NCI-H2227 (cell line): ENCODE measurements at regions not wholly inside any gene's neighbourhood (a gene's known extent, or its start where the extent isn't known, plus 50 kb on each side); places are given as distances from the start of the nearest gene placed in this dataset.

Experiments
- DNase-seq: peaks from one replicate; lab custom pipeline; 2025; ENCODE audit not compliant: unreplicated experiment; lab: John Stamatoyannopoulos, UW

DNA sequence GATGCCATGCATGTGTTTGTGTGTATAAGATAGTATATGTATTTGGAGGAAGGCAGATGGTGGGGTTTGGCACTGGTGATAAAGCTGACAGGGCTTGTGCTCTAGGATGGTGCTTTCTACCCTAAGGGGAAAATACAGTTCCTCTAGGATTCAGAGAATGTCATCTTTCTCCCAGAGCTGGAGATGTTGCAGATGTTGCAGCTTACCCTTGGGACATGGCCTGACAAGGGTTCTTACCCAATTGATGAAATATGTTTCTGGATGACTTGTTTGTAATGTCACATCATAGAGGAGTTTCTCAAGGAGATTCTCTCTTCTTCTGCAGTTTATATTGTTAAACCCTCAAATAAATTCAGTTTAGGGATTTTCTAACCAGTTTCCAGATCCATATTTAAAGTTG, 52.5 kb upstream of the PITX2 start:
- no peak for DNase-seq

DNA sequence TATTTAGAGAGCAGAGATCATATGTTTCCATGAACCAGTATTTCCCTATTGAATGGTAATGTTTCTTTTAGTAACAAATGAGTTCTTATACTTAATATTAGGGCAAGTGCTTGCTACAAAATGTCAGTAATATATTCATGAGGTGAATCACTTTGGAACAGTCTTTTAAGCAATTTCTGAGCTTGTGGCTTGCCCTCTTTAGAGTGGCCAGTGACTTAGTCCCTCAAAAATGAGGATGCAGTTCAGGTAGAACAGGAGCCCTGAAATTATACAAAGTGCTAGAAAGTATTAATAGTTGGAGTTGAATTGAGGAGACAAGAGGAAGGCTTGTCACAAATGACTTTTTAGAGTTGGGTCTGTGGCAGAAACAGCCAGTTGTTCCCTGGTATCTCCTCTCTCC, 53.4 kb upstream of the PITX2 start:
- no peak for DNase-seq

DNA sequence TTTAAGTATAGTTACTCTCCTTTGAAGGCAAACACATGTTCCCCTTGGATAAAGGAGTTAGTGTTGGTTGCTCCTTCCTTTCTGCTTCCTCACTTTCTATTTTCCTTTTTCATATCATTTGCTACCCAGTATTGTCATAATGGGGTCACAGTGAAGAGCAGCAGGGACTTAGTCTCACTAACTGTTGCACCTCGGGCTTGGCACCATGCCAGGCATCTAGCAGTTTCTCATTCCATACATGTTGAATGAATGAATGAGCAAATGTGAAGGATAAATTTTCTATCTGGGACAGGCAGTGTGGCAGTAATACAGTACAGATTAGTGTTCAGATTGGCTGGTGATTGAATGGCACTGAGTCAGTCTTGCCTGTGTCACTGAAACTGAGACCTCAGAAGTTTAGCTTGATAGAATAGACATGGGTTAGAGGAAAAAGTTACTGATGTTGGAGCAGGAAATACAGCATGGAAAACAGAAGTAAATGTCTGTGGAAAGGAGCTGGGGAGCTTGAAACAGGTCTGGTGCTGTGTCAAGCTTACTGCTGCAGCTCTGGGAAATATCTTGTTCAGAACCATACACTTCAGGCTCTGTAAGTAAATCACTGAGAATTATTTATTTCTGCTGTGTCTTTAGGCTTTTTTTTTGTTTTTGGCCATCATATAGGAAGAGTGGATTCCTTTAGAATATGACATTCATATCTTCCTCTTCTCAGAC, 55.8 kb upstream of the PITX2 start:
- no peak for DNase-seq

DNA sequence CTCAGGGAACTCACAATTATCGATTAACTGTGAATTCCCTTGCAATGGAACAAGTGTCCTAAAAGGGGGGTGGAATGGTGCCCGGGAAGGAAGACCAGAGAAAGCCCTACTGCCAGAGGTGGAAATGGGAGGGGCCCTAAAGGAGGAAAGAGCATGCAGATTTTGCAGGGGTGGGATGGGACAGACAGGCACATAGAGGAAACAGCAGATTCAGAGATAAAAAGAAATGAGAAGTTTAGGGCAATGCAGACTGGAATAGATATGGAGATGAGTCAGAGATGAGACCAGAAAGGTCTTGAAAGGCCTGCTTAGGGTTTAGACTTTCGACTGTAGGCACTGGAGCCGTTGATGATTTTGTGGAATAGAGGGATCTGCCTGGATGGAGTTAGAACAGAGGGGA, 57.4 kb upstream of the PITX2 start:
- no peak for DNase-seq

DNA sequence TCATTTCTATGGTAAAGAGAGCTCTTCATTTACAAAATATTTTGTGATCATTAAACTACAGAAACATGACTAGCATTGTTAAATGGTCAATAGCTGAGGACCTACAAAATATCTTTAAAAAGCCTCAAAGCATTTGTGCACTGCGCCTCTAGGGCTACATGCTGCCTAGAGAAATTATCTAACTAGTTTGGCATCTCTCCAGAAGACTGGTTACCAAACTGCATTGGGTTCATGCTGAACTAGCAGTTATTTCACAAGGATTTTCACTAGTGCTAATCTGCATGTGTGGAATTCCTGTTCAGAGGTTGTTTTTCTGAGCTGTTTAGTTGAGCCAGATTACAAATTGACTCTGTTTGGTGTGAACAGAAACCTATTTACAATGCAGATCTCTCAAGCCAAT, 58.5 kb upstream of the PITX2 start:
- no peak for DNase-seq

DNA sequence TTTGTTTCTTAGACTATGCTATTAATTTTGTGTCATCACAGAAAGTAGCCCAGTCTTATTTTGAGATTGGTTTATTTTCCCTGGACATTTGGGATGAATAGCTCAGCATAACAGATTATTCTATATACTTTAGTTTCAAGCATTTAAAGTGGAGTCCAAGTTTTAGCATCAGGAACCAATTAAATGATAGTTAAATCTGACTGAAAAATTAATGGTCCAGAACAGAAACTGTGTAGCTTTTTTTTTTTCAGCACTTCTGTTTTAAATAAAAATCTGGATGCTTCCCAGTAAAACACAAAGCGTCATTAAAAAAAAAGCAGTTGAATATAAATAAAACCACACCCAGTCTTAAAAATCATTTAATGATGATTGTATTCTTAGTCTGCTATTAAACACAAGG, 59.4 kb upstream of the PITX2 start:
- no peak for DNase-seq

DNA sequence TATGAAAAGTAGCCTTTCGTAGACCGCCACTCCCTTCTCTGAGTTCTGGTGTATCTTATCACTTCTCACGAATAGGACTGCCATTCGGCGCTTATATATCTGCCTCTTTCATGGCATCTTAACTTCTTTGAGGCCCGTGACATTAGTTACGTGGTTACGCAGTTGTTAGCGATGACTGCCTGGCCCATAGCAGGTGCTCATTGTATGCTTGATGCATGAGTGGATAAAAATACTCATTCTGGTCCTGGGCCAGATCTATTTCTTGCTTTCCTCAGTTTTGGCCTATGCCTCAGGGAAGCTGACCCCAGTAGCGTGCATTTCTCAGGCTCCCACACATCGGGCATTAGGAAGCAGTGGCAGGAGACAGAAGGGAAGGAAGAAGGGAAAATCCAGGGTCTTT, 60.7 kb upstream of the PITX2 start:
- no peak for DNase-seq

DNA sequence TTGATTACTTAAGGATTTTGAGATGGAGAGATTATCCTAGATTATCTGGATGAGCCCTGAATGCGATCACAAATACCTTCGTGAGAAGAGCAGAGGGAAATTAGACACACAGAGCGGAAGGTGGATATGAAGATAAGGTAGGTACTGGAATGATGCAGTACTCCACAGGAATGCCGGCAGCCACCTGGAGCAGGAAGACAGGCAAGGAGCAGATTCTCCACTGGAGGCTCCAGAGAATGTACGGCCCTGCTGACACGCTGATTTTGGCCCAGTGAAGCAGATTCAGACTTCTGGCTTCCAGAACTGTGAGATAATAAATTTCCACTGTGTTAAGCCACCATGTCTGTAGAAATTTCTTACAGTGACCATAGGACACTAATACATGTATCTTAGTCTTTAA, 79.4 kb upstream of the PITX2 start:
- no peak for DNase-seq

DNA sequence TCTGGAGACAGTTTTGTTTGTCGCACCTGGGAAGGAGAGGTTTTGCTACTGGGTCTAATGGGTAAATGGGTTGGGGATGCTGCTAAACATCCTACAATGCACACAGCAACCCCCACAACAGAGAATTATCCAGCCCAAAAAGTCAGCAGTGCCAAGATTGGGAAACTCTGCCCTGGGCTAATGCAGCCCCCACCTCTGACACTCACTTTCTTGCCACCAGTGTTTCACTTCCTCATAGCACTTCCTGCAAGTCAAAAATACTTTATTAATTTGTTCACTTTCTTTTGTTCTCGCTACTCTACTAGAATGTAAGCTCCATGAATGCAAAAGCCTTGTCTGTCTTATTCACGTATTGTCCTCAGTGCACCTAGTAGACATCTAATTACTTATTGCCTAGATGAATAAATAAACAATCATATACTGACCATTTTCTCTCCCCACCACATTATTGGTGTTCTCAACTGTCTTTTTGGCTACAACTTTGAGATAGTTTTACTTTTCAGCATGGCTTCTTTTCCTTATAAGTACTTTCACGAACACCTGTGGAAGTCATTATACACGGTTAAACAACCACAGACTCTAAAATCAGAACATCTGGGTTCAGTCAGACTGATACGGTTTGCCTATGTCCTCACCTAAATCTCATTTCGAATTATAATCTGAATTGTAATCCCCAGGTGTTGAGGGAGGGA, 82.0 kb upstream of the PITX2 start:
- no peak for DNase-seq

DNA sequence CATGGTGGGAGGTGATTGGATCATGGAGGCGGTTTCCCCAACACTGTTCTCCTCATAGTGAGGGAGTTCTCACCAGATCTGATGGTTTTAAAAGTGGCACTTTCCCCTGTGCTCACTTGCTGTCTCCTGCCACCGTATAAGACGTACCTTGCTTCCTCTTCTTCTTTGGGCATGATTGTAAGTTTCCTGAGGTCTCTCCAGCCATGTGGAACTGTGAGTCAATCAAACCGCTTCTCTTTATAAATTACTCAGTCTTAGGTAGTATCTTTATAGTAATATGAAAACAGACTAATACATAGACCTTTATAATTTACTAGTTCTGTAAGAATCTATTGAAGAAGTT, 82.5 kb upstream of the PITX2 start:
- no peak for DNase-seq

DNA sequence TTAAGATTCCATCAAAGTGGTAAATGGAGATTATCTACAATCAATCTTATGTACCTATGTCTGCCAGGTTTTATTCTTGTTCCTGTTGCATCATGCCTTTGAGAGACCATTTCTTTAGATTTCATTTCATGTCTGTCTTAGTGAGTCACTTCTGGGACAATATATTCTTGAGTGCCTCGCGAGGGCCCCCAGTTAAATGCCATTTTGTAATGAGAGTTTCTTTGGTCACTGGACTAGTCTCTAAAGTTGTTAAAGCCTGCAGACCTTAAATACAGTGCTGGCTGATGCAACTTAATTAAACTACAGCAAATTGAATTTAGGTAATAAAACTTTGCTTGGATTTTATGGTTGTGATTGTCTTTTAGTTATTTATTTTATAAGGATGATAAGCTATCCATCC, 87.2 kb upstream of the PITX2 start:
- DNase-seq: no peak

DNA sequence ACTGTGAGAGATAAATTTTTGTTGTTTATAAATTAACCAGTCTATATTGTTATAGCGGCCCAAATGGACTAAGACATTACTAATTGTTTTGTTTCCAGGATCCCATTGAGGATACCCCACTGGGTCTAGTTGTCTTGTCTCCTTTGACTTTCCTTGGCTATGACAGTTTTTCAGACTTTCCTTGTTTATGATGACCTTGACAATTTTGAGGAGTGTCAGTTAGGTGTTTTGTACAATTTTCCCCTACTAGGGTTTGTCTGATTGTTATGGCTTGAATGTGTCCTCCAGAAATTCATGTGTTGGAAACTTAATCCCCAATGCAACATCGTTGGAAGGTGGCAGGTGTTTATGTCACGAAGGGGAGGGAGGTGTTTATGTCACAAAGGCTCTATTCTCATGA, 89.6 kb upstream of the PITX2 start:
- no peak for DNase-seq

DNA sequence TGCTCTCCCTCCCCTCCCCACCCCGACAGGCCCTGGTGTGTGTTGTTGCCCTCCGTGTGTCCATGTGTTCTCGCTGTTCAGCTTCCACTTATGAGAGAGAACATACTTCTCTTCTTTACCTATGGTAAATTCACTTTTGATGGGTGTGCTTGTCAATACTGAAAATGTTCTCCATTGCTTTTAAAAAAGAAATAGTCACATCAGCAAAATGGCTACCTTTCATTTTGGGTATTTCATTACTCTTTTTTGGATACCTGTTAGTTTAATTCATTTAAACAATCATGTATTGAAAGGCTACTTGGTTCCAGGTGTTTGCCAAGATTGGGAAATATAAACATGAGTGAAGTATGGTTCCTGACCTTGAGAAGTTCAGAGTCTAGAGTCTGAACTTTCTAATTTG, 107.4 kb upstream of the PITX2 start:
- no peak for DNase-seq

DNA sequence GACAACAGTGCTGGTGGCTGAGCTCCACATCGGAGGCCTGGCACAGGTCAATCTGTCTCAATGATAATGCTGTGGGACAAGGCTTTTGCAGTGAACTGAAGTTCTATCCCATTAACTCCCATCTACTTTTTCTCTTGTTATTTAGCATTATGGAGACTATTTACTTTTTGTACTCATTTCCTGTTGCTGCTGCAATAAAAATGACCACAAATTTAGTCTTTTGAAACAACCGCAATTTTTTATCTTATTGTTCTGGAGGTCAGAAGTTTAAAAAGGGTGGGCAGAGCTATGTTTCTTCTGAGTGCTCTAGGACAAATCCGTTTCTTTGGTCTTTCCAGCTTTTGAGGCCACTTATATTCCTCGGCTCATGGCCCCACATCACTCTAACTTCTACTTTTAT, 111.0 kb upstream of the PITX2 start:
- no peak for DNase-seq

DNA sequence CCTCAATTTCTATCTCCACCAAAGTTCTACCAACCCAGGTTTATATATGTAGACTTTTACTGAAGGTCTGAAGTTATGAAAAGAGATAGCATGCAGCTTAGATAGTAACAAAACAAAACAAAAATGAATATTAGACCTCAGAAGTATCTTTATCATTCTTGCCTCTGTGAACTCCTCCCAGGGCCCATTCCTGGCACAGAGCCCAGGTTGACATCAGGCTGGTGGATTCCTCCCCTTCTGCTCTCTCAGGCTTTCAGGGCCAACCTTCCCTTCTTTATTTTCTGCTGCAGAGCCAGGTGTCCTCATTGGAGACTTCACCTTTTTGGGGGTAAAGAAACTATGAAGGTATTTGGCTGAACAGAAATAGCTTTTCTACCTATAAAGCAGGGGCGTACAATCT, 112.8 kb upstream of the PITX2 start:
- DNase-seq: no peak

DNA sequence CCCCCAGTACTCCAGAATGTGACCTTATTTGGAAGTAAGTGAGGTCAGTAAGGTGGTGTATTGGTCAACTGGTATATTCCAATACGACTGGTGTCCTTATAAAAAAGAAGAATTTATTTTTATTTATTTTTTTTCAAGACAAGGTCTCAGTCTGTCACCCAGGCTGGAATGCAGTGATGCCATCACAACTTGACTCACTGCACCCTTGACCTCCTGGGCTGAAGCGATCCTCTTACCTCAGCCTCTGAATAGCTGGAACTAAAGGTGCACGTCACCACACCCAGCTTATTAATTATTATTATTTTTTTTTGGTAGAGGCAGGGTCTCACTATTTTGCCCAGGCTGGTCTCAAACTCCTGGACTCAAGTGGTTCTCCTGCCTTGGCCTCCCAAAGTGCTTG, 115.1 kb upstream of the PITX2 start:
- no peak for DNase-seq

DNA sequence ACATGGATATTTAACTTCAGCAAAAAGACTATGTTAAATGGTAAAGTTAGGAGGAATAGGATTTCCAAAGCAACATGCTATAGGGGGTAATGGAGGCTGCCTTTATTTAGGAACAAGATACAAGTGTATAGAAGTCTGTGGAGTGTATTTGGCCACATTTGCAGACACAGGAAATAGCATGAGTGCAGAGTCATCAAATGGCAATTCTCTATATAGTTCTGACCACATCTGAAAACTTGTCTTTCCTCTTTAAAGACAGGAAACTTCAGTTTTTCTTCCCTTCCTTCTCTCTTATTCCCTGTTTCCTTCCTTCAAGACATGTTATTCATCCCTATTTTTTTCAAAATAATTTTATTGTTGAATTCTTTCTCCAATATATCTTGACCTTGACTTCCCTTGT, 119.3 kb upstream of the PITX2 start:
- DNase-seq: no peak

DNA sequence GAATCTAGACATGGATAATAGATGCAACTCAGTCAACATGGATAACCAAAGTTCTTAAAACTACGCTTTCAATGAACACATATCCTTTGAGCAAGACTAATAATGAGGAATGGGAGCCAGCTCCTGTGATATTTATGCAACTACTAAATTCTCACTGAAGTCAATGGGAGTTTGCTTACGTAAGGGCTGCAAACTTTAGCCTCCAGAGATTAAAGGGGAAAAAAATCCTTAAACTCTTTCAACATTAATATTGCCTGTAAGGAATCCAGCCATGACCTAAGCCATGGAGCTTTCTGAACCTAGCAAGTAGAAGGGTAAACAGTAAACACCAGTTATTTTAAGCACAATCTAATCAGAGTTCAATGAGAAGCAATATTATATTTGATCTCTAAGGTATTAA, 125.2 kb upstream of the PITX2 start:
- no peak for DNase-seq

DNA sequence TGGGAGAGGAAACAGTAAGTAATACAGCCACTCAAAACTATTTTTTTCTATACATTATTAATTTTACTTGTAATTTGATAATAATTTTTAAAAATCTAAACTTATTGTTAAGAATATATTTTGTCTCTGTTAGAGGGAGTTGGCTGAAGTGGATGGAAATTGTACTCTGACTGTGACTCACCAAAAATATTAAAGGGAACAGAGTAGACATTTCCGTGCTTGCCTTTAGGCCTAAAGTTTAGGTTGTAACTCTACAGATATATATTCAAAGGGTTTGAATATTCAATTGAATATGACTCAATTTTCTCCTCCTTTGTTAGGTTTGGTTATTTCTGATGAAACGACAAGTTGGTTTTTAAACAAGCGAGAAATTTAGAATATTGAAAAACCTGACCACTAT, 128.3 kb upstream of the PITX2 start:
- DNase-seq: no peak

DNA sequence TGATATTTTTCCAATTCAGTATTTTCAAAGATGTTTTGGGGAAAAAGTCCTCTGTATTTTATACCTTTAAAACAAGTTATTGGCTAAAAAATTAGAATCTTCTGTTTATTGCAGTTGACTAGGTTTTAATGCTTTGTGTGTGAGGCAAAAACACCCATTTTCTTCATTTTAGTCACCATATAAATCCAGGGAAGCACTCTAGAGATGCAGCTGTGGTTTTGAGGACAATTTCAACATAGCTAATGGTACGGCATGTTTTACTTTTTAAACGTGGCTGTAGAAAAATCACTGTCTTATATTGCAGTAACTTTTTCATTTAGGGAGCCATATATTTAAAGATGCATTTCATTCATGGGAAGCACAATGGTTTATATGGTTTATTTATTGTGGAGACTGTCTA, 129.1 kb upstream of the PITX2 start:
- DNase-seq: no peak

DNA sequence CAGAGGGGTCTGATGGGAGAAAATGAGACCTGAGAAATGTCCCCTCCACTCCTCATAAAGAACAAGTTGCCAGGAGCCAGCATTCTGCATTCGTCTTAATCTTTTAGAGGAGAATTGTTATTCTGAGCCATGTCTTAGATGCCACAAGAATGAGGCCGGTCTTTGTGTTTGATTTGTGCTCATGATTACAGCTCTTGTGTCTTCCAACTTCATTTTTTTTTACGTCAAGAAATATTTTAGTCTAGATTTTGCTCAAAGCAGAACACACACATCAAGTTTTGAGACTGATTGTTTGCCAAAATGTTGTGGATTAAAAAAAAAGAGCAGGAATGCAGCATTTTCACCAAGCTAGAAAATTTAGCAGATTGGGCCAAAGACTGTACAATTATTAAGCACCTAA, 130.6 kb upstream of the PITX2 start:
- DNase-seq: no peak

DNA sequence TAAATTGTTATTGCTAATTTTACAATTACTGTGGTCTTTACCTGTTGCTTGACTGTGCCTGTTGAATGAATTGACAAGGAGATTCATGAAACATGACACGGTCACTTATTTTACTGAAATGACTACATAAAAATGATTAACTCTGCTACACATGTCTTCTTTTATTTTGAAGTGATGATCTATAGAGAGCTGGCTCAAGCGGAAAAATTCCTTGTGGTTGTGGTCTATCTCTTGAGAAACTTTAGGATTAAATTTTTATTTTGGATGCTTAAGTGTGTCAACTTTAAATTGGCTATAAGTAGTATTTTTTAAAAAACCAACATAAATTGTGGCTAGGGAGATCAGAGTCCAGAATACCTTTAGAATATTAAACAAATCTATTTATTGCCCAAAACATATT, 131.8 kb upstream of the PITX2 start:
- DNase-seq: no peak

DNA sequence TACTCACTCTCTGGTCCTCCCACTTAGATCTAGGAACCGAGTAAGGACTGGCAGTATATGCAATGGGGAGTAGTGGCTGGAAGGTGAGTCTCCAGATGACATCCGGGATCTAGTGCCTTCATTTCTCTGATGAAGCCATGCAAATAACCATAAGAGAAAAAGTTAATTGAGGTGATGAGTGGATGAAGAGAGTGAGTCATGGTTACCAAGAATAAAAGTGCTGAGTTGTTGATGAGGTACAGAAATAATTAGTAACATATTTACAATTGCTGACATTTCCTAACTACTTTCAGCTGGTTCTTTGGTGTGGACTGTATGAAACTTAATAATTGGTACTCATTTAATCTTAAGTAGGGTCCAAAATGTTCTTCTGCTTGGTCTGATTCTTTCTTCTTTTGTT, 146.7 kb upstream of the PITX2 start:
- no peak for DNase-seq
